ENCODE measurements at regions not wholly inside any gene's neighbourhood (a gene's known extent, or its start where the extent isn't known, plus 50 kb on each side); places are given as distances from the start of the nearest gene placed in this dataset.
"Not testable (repeated sequence)": the region's sequence is repeated elsewhere in the genome, so short reads cannot be mapped to it uniquely, and the experiment has no call there.

GRCh38 chr9:120307599-120307998 is 272.4 kb downstream of the CDK5RAP2 start:
- Mint-ChIP-seq H3K4me1 (no peaks in the 10 kb centered on the region), H3K36me3 (no peaks in the 10 kb centered on the region), H3K9me3 (no peaks in the 10 kb centered on the region), H3K27ac (no peak overlapping the region), H3K27me3 (peaks cover 32% of the 10 kb centered on the region), H3K4me3 (no peak overlapping the region)
- ATAC-seq = no peak

GRCh38 chr9:120306561-120306960 is 273.4 kb downstream of the CDK5RAP2 start:
- H3K27ac Mint-ChIP-seq = no peak overlapping the region
- H3K4me1 Mint-ChIP-seq = no peaks in the 10 kb centered on the region
- no peak overlapping the region for H3K4me3 Mint-ChIP-seq
- H3K27me3 Mint-ChIP-seq = peaks cover 32% of the 10 kb centered on the region
- H3K9me3 Mint-ChIP-seq = no peaks in the 10 kb centered on the region
- H3K36me3 Mint-ChIP-seq = no peaks in the 10 kb centered on the region
- ATAC-seq = no peak

GRCh38 chr9:120306088-120306487 is 273.9 kb downstream of the CDK5RAP2 start:
- no peak for ATAC-seq
- Mint-ChIP-seq H3K9me3 (no peaks in the 10 kb centered on the region), H3K4me1 (no peaks in the 10 kb centered on the region), H3K27me3 (peaks cover 32% of the 10 kb centered on the region), H3K36me3 (no peaks in the 10 kb centered on the region), H3K4me3 (no peak overlapping the region), H3K27ac (no peak overlapping the region)

GRCh38 chr9:120304896-120305295 is 275.1 kb downstream of the CDK5RAP2 start:
- H3K36me3 Mint-ChIP-seq, ATAC-seq, H3K27ac Mint-ChIP-seq, H3K9me3 Mint-ChIP-seq, H3K4me3 Mint-ChIP-seq, H3K4me1 Mint-ChIP-seq: not testable (repeated sequence)
- H3K27me3 Mint-ChIP-seq = peaks cover 21% of the 10 kb centered on the region

GRCh38 chr9:120303519-120303918 is 276.4 kb downstream of the CDK5RAP2 start:
- Mint-ChIP-seq H3K27ac (no peak overlapping the region), H3K4me3 (no peak overlapping the region), H3K4me1 (no peaks in the 10 kb centered on the region), H3K27me3 (peaks cover 16% of the 10 kb centered on the region), H3K36me3 (no peaks in the 10 kb centered on the region), H3K9me3 (peaks cover 3% of the 10 kb centered on the region)
- ATAC-seq = no peak

GRCh38 chr9:120299785-120300184 is 280.2 kb downstream of the CDK5RAP2 start:
- no peak for ATAC-seq
- no peaks in the 10 kb centered on the region for H3K36me3 Mint-ChIP-seq

GRCh38 chr9:120294003-120294402 is 286.0 kb downstream of the CDK5RAP2 start:
- no peak overlapping the region for H3K27ac Mint-ChIP-seq
- H3K36me3 Mint-ChIP-seq = no peaks in the 10 kb centered on the region
- H3K4me1 Mint-ChIP-seq = no peaks in the 10 kb centered on the region

More at GRCh38 chr9:120299785-120300184, 280.2 kb downstream of the CDK5RAP2 start:
- peaks cover 3% of the 10 kb centered on the region for H3K9me3 Mint-ChIP-seq
- H3K27ac Mint-ChIP-seq = no peak overlapping the region
- no peak overlapping the region for H3K4me3 Mint-ChIP-seq
- H3K27me3 Mint-ChIP-seq = peaks cover 11% of the 10 kb centered on the region
- H3K4me1 Mint-ChIP-seq = no peaks in the 10 kb centered on the region

GRCh38 chr9:120292606-120293005 is 287.4 kb downstream of the CDK5RAP2 start:
- Mint-ChIP-seq H3K9me3 (no peaks in the 10 kb centered on the region), H3K36me3 (no peaks in the 10 kb centered on the region), H3K4me3 (no peak overlapping the region), H3K4me1 (no peaks in the 10 kb centered on the region), H3K27me3 (peaks cover 11% of the 10 kb centered on the region), H3K27ac (no peak overlapping the region)
- ATAC-seq = no peak

More at GRCh38 chr9:120294003-120294402, 286.0 kb downstream of the CDK5RAP2 start:
- Mint-ChIP-seq H3K4me3 (no peak overlapping the region), H3K9me3 (no peaks in the 10 kb centered on the region), H3K27me3 (peaks cover 11% of the 10 kb centered on the region)
- ATAC-seq = no peak

GRCh38 chr9:120291050-120291449 is 288.9 kb downstream of the CDK5RAP2 start:
- no peak for ATAC-seq
- no peak overlapping the region for H3K4me3 Mint-ChIP-seq
- H3K27ac Mint-ChIP-seq = no peak overlapping the region
- H3K9me3 Mint-ChIP-seq = no peaks in the 10 kb centered on the region
- H3K27me3 Mint-ChIP-seq = peaks cover 3% of the 10 kb centered on the region
- no peaks in the 10 kb centered on the region for H3K36me3 Mint-ChIP-seq
- no peaks in the 10 kb centered on the region for H3K4me1 Mint-ChIP-seq

- Mint-ChIP-seq H3K27me3 (no peaks in the 10 kb centered on the region), H3K36me3 (no peaks in the 10 kb centered on the region), H3K4me1 (no peaks in the 10 kb centered on the region)
These were observed 289.7 kb downstream of the CDK5RAP2 start for GRCh38 chr9:120289990-120290975.

GRCh38 chr9:120289098-120289497 is 290.9 kb downstream of the CDK5RAP2 start:
- peaks cover 7% of the 10 kb centered on the region for H3K27me3 Mint-ChIP-seq
- ATAC-seq = no peak
- H3K27ac Mint-ChIP-seq = no peak overlapping the region
- H3K9me3 Mint-ChIP-seq = peaks cover 4% of the 10 kb centered on the region
- H3K4me1 Mint-ChIP-seq = no peaks in the 10 kb centered on the region
- H3K36me3 Mint-ChIP-seq = no peaks in the 10 kb centered on the region
- no peak overlapping the region for H3K4me3 Mint-ChIP-seq

More at GRCh38 chr9:120289990-120290975, 289.7 kb downstream of the CDK5RAP2 start:
- H3K27ac Mint-ChIP-seq = no peak overlapping the region
- no peak overlapping the region for H3K4me3 Mint-ChIP-seq
- no peaks in the 10 kb centered on the region for H3K9me3 Mint-ChIP-seq
- ATAC-seq = no peak

- no peaks in the 10 kb centered on the region for H3K4me1 Mint-ChIP-seq
- H3K36me3 Mint-ChIP-seq = no peaks in the 10 kb centered on the region
- H3K9me3 Mint-ChIP-seq = peaks cover 5% of the 10 kb centered on the region
- H3K4me3 Mint-ChIP-seq = no peak overlapping the region
- ATAC-seq = no peak
- no peak overlapping the region for H3K27ac Mint-ChIP-seq
- peaks cover 14% of the 10 kb centered on the region for H3K27me3 Mint-ChIP-seq
These were observed 293.4 kb downstream of the CDK5RAP2 start for GRCh38 chr9:120286530-120286929.

GRCh38 chr9:120284821-120285220 is 295.1 kb downstream of the CDK5RAP2 start:
- Mint-ChIP-seq H3K4me1 (no peaks in the 10 kb centered on the region), H3K27me3 (peaks cover 14% of the 10 kb centered on the region), H3K4me3 (no peak overlapping the region), H3K36me3 (no peaks in the 10 kb centered on the region), H3K27ac (no peak overlapping the region), H3K9me3 (peaks cover 5% of the 10 kb centered on the region)
- no peak for ATAC-seq

GRCh38 chr9:120281665-120282064 is 298.3 kb downstream of the CDK5RAP2 start:
- Mint-ChIP-seq H3K27ac (no peak overlapping the region), H3K27me3 (peaks cover 31% of the 10 kb centered on the region), H3K36me3 (no peaks in the 10 kb centered on the region), H3K4me3 (no peak overlapping the region), H3K9me3 (peaks cover 5% of the 10 kb centered on the region), H3K4me1 (no peaks in the 10 kb centered on the region)
- peak; percentile 49 for ATAC-seq

- Mint-ChIP-seq H3K4me1 (no peaks in the 10 kb centered on the region), H3K27ac (no peak overlapping the region), H3K27me3 (peaks cover 11% of the 10 kb centered on the region), H3K4me3 (no peak overlapping the region), H3K36me3 (no peaks in the 10 kb centered on the region), H3K9me3 (peaks cover 6% of the 10 kb centered on the region)
- ATAC-seq = no peak
These were observed 312.0 kb downstream of the CDK5RAP2 start for GRCh38 chr9:120267929-120268328.

- Mint-ChIP-seq H3K27me3 (peaks cover 11% of the 10 kb centered on the region), H3K4me3 (no peak overlapping the region), H3K27ac (no peak overlapping the region)
These were observed 314.2 kb downstream of the CDK5RAP2 start for GRCh38 chr9:120265791-120266190.

More at GRCh38 chr9:120265791-120266190, 314.2 kb downstream of the CDK5RAP2 start:
- Mint-ChIP-seq H3K36me3 (no peaks in the 10 kb centered on the region), H3K4me1 (no peaks in the 10 kb centered on the region), H3K9me3 (peaks cover 6% of the 10 kb centered on the region)
- no peak for ATAC-seq

All from stimulated activated memory B cell treated with anti-CD40 and anti-IgM and Interleukin-4, amounts not matched to agents 10 μg/mL and 1 μg/mL and 100 μg/mL, for 72 hours (primary cell).